Astrocyte of the spinal cord (primary cell): ENCODE measurements at regions not wholly inside any gene's neighbourhood (a gene's known extent, or its start where the extent isn't known, plus 50 kb on each side); places are given as distances from the start of the nearest gene placed in this dataset.

ENCODE experiments used
- DNase-seq: peaks from one replicate; pipeline ENCODE4 v3.0.0; 2011; ENCODE audit warnings: low read depth, low spot score
- H3K4me3 ChIP-seq: 2 replicates; pipeline ENCODE4 v1.5.1; 2011; ENCODE audit warnings: low read depth, mild to moderate bottlenecking, low read length, moderate library complexity
- CTCF ChIP-seq: IDR thresholded peaks from 2 replicates; pipeline ENCODE4 v1.5.1; 2012; ENCODE audit warnings: low read depth, mild to moderate bottlenecking, low read length, inconsistent platforms
- in situ Hi-C: cut with HindIII; loops from 2 replicates; pipeline ENCODE4 v1.10.0; 2017; ENCODE audit warnings: low sequenced_read_pairs

GRCh38 chr13:84684804-84685203 lies 802.5 kb upstream of the SLITRK1 start:
- in situ Hi-C loops, result no loop called here
- no peak for DNase-seq
- no peak for TF ChIP-seq CTCF
- H3K4me3 ChIP-seq, result no peak overlapping the region

- DNase-seq, result no peak
- in situ Hi-C loops, result no loop called here
- no peak overlapping the region for H3K4me3 ChIP-seq
- TF ChIP-seq CTCF, result no peak
Measured at GRCh38 chr13:84684048-84684662, 801.9 kb upstream of the SLITRK1 start.

GRCh38 chr13:84683448-84683847 lies 801.2 kb upstream of the SLITRK1 start:
- DNase-seq, result no peak
- no peak for TF ChIP-seq CTCF
- in situ Hi-C loops, result no loop called here
- no peak overlapping the region for H3K4me3 ChIP-seq

- in situ Hi-C loops, result no loop called here
- H3K4me3 ChIP-seq, result no peak overlapping the region
- no peak for TF ChIP-seq CTCF
- DNase-seq, result no peak
Measured at GRCh38 chr13:84677836-84678235, 795.6 kb upstream of the SLITRK1 start.

GRCh38 chr13:84672616-84673015 lies 790.3 kb upstream of the SLITRK1 start:
- TF ChIP-seq CTCF, result no peak
- no peak for DNase-seq
- in situ Hi-C loops, result no loop called here
- H3K4me3 ChIP-seq, result no peak overlapping the region

- H3K4me3 ChIP-seq, result no peak overlapping the region
- no peak for DNase-seq
- no peak for TF ChIP-seq CTCF
- in situ Hi-C loops, result no loop called here
Measured at GRCh38 chr13:84670245-84670644, 788.0 kb upstream of the SLITRK1 start.

GRCh38 chr13:84668637-84669036 lies 786.4 kb upstream of the SLITRK1 start:
- in situ Hi-C loops, result no loop called here
- H3K4me3 ChIP-seq, result no peak overlapping the region
- no peak for DNase-seq
- no peak for TF ChIP-seq CTCF
